GM12878 (cell line): ENCODE measurements at regions not wholly inside any gene's neighbourhood (a gene's known extent, or its start where the extent isn't known, plus 50 kb on each side); places are given as distances from the start of the nearest gene placed in this dataset.

Source experiments
- ATAC-seq: fragments of 200-7000 bp; cut with Tn5 transposase; 3 replicates; pipeline ENCODE4 v1.9.1; 2020; ENCODE audit warnings: mild to moderate bottlenecking, moderate library complexity
- BruUV-seq: library from RNA; stranded (reverse); fragments of 400-500 nt; replicated peaks from 2 replicates; lab custom pipeline; 2021; lab: Mats Ljungman, UMichigan
- CTCF ChIA-PET: fragments of 300-600 bp; sonication (Branson Sonifier 250); formaldehyde crosslinking; extraction: SDS; loops from one replicate; lab custom pipeline; 2021; ENCODE audit warnings: inconsistent platforms; lab: Yijun Ruan, JAX
- POLR2A ChIA-PET: fragments of 350-600 bp; formaldehyde crosslinking; extraction: SDS; loops from one replicate; lab custom pipeline; 2021; ENCODE audit warnings: inconsistent platforms; lab: Charles Lee
- RAD21 ChIA-PET: fragments of 300-600 bp; sonication (Branson Sonifier 250); formaldehyde crosslinking; loops from one replicate; lab custom pipeline; 2023; ENCODE audit warnings: antibody characterized with exemption; ENCODE audit not compliant: unreplicated experiment; lab: Charles Lee
- SMC1A ChIA-PET: fragments of 300-600 bp; sonication (Branson Sonifier 250); formaldehyde crosslinking; loops from one replicate; lab custom pipeline; 2023; ENCODE audit not compliant: unreplicated experiment, uncharacterized antibody; lab: Charles Lee
- DNase-seq: peaks from one replicate; pipeline ENCODE4 v3.0.0-alpha.2; 2011; ENCODE audit warnings: low read depth, low spot score
- FAIRE-seq: peaks from 3 replicates; lab custom pipeline; 2011; peaks lifted over from hg19 to GRCh38; lab: Jason Lieb, UNC
- H2AFZ ChIP-seq: 2 replicates; pipeline ENCODE4 v1.6.0; 2011; ENCODE audit warnings: low read depth, low read length, control low read depth; ENCODE audit not compliant: control insufficient read depth
- H3K27ac ChIP-seq: 2 replicates; pipeline ENCODE4 v1.5.1; 2011; ENCODE audit warnings: control low read depth; ENCODE audit not compliant: control insufficient read depth, insufficient read depth
- H3K27me3 ChIP-seq, 2 experiments: replicated peaks in 1 of 2; 2 replicates each; pipeline versions ENCODE4 v1.6.0 to v1.6.1; 2011; ENCODE audit warnings: low read length in 1 of 2; ENCODE audit not compliant: control insufficient read depth in 2 of 2, insufficient read depth in 2 of 2
- H3K36me3 ChIP-seq, 2 experiments: 2 replicates each; pipeline ENCODE4 v1.5.1; 2011; ENCODE audit warnings: low read length in 1 of 2; ENCODE audit not compliant: control insufficient read depth in 2 of 2, insufficient read depth in 2 of 2
- H3K4me1 ChIP-seq: 2 replicates; pipeline ENCODE4 v1.6.1; 2011; ENCODE audit warnings: mild to moderate bottlenecking, low read length, moderate library complexity, mixed read lengths; ENCODE audit not compliant: control insufficient read depth, insufficient read depth
- H3K4me2 ChIP-seq: 2 replicates; pipeline ENCODE4 v1.6.0; 2011; ENCODE audit warnings: control low read depth; ENCODE audit not compliant: control insufficient read depth, insufficient read depth
- H3K4me3 ChIP-seq: fragments of 200-600 bp; sonication (generic); 2 replicates; pipeline ENCODE4 v1.5.1; 2016
- H3K79me2 ChIP-seq: 2 replicates; pipeline ENCODE4 v1.6.0; 2011; ENCODE audit warnings: low read length; ENCODE audit not compliant: control insufficient read depth, insufficient read depth
- H3K9ac ChIP-seq: 2 replicates; pipeline ENCODE4 v1.8.0; 2011; ENCODE audit warnings: low read length, control low read depth, mixed read lengths; ENCODE audit not compliant: control insufficient read depth, insufficient read depth
- H3K9me3 ChIP-seq: replicated peaks from 3 replicates; pipeline ENCODE4 v1.5.1; 2011; ENCODE audit warnings: mild to moderate bottlenecking, low read length; ENCODE audit not compliant: control insufficient read depth, insufficient read depth
- H4K20me1 ChIP-seq: 2 replicates; pipeline ENCODE4 v1.6.0; 2011; ENCODE audit not compliant: control insufficient read depth, insufficient read depth
- BACH1 ChIP-seq: fragments of 450-650 bp; IDR thresholded peaks from 2 replicates; pipeline ENCODE4 v1.6.1; 2017; ENCODE audit warnings: mild to moderate bottlenecking, borderline replicate concordance
- BHLHE40 ChIP-seq, 2 experiments: fragments of 450-650 bp in 1 of 2; IDR thresholded peaks; 2 replicates each; pipeline ENCODE4 v1.6.1; 2011 to 2017; ENCODE audit warnings: low read depth in 2 of 2, borderline replicate concordance in 1 of 2, improper control_type of control experiment in 1 of 2, low read length in 1 of 2, mild to moderate bottlenecking in 1 of 2
- CHD2 ChIP-seq: IDR thresholded peaks from 2 replicates; pipeline ENCODE4 v1.6.1; 2011; ENCODE audit warnings: low read depth, low read length, improper control_type of control experiment, borderline replicate concordance
- E2F8 ChIP-seq: fragments of 450-650 bp; IDR thresholded peaks from 2 replicates; pipeline ENCODE4 v1.6.1; 2018; ENCODE audit warnings: mild to moderate bottlenecking, low read depth, moderate library complexity; ENCODE audit not compliant: partially characterized antibody
- FOS ChIP-seq: IDR thresholded peaks from 3 replicates; pipeline ENCODE4 v1.6.1; 2011; ENCODE audit warnings: borderline replicate concordance; ENCODE audit not compliant: insufficient read length; ENCODE audit errors: extremely low read depth
- HDAC2 ChIP-seq: fragments of 200-600 bp; sonication (generic); IDR thresholded peaks from 2 replicates; pipeline ENCODE4 v1.6.1; 2017
- NR2C2 ChIP-seq: IDR thresholded peaks from 2 replicates; pipeline ENCODE4 v1.6.1; 2011; ENCODE audit warnings: borderline replicate concordance, low read depth; ENCODE audit not compliant: control insufficient read depth, insufficient read length
- NR2F1 ChIP-seq: fragments of 450-650 bp; conservative IDR thresholded peaks from 2 replicates; pipeline ENCODE4 v1.6.1; 2017; ENCODE audit warnings: mild to moderate bottlenecking
- PKNOX1 ChIP-seq: fragments of 450-650 bp; IDR thresholded peaks from 2 replicates; pipeline ENCODE4 v1.6.1; 2016; ENCODE audit warnings: mild to moderate bottlenecking
- POLR2AphosphoS2 ChIP-seq: IDR thresholded peaks from 2 replicates; pipeline ENCODE4 v1.6.1; 2011; ENCODE audit warnings: low read depth, mild to moderate bottlenecking, low read length, improper control_type of control experiment, moderate library complexity
- RB1 ChIP-seq: fragments of 450-650 bp; formaldehyde crosslinking; IDR thresholded peaks from 2 replicates; pipeline ENCODE4 v1.6.1; 2017; ENCODE audit warnings: mild to moderate bottlenecking, borderline replicate concordance
- SUPT20H ChIP-seq: IDR thresholded peaks from 2 replicates; pipeline ENCODE4 v1.6.1; 2011; ENCODE audit warnings: low read depth, mild to moderate bottlenecking, low read length, moderate library complexity, borderline replicate concordance; ENCODE audit not compliant: control insufficient read depth
- TAF1 ChIP-seq: IDR thresholded peaks from 2 replicates; pipeline ENCODE4 v1.6.1; 2011; ENCODE audit warnings: mild to moderate bottlenecking, low read depth, low read length, borderline replicate concordance
- ZNF384 ChIP-seq: IDR thresholded peaks from 2 replicates; pipeline ENCODE4 v1.6.1; 2012; ENCODE audit warnings: low read depth, mild to moderate bottlenecking, low read length, improper control_type of control experiment, borderline replicate concordance
- WGBS: methylation state at CpG from one replicate; pipeline ENCODE4 v1.1.6; 2016; ENCODE audit warnings: low lambda C conversion rate; ENCODE audit not compliant: insufficient replicate concordance, insufficient coverage; ENCODE audit errors: missing lambda C conversion rate; 5-methylcytosine and 5-hydroxymethylcytosine counted together
- in situ Hi-C: fragments of 300-500 bp; cut with MboI; formaldehyde crosslinking; loops from 9 replicates; pipeline ENCODE4 v1.14.3; 2018; ENCODE audit warnings: mixed read lengths
- intact Hi-C: fragments of 100-400 bp; cut with micrococcal nuclease; formaldehyde crosslinking; loops from one replicate; pipeline ENCODE4 v1.14.2; 2022; ENCODE audit not compliant: unreplicated experiment

DNA sequence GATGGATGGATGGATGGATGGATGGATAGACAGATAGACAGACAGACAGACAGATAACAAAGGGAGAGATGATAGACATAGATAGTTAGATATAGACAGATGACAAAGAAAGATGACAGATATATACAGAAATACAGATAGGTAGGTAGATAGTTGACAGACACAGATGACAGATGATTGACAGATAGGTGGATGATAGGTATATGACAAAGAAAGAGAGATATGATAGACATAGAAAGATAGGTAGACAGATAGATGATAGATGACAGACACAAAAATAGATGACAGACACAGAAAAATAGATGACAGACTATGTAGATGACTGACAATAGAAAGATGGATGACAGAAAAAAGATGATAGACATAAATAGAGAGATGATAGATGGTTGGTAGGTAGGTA, 200.0 kb upstream of the TAS2R1 start:
- SMC1A ChIA-PET, result interaction anchor here (0.6 kb wide), 1 partner anchor 72 kb away, joined by 3 read pairs; no protein-coding TSS in a partner anchor
- Histone ChIP-seq H3K4me2 (no peak overlapping the region), H3K4me3 (no peak overlapping the region), H3K9me3 (no peaks in the 10 kb centered on the region), H3K9ac (no peak overlapping the region), H3K4me1 (no peaks in the 10 kb centered on the region), H3K27me3 (no peaks in the 10 kb centered on the region; a peak in 1 of 4 replicates), H3K27ac (no peak overlapping the region), H3K36me3 (no peaks in the 10 kb centered on the region), H2AFZ (no peak overlapping the region), H3K79me2 (no peaks in the 10 kb centered on the region), H4K20me1 (no peaks in the 10 kb centered on the region)
- DNase-seq (no peak), FAIRE-seq (no peak), ATAC-seq (no peak)
- intact Hi-C loops (no loop called here), in situ Hi-C loops (no loop called here)
- RAD21 ChIA-PET, result no interaction called here
- TF ChIP-seq SUPT20H (no peak), ZNF384 (no peak), PKNOX1 (peak; percentile 22; the same call in 1 of the 2 replicates), TAF1 (no peak), FOS (no peak), NR2C2 (no peak)
- CTCF ChIA-PET, result no interaction called here
- POLR2A ChIA-PET, result no interaction called here
- no TSS peak for BruUV-seq

GRCh38 chr5:9829621-9830020, 199.5 kb upstream of the TAS2R1 start:
- no peaks in the 10 kb centered on the region for H3K4me1 ChIP-seq
- no peak overlapping the region for H3K9ac ChIP-seq
- H2AFZ ChIP-seq, result no peak overlapping the region
- ChIA-PET RAD21 (no interaction called here), CTCF (no interaction called here), SMC1A (interaction anchor here (0.6 kb wide), 1 partner anchor 33 kb away, joined by 3 read pairs; no protein-coding TSS in a partner anchor), POLR2A (no interaction called here)
- H3K27ac ChIP-seq, result no peak overlapping the region
- H3K36me3 ChIP-seq, result no peaks in the 10 kb centered on the region
- no peaks in the 10 kb centered on the region for H3K79me2 ChIP-seq
- no peak overlapping the region for H3K4me2 ChIP-seq
- no TSS peak for BruUV-seq
- FAIRE-seq, result no peak
- in situ Hi-C loops, result no loop called here
- H3K27me3 ChIP-seq, result no peaks in the 10 kb centered on the region
- no peak for DNase-seq
- H4K20me1 ChIP-seq, result no peaks in the 10 kb centered on the region
- TF ChIP-seq CHD2 (no peak), POLR2AphosphoS2 (no peak), RB1 (no peak), NR2F1 (no peak), HDAC2 (no peak), BACH1 (no peak), E2F8 (no peak), BHLHE40 (IDR thresholded peaks at IDR 0.05; ENCODE audit: borderline replicate concordance in 1 of 2, low read depth in 2 of 2, low read length in 1 of 2) (no peak)
- intact Hi-C loops, result no loop called here
- no peaks in the 10 kb centered on the region for H3K9me3 ChIP-seq
- H3K4me3 ChIP-seq, result no peak overlapping the region
- WGBS, result 4% methylated on average over 2 of the region's 2 CpGs
- no peak for ATAC-seq
